Activated naive CD4-positive, alpha-beta T cell treated with anti-CD3 and anti-CD28 coated beads, Interleukin-2, amount 50 U/mL, for 16 hours (primary cell): ENCODE measurements at regions not wholly inside any gene's neighbourhood (a gene's known extent, or its start where the extent isn't known, plus 50 kb on each side); places are given as distances from the start of the nearest gene placed in this dataset.

Experiments
- DNase-seq: peaks from one replicate; pipeline ENCODE4 v3.0.0-alpha.2; 2020

DNA sequence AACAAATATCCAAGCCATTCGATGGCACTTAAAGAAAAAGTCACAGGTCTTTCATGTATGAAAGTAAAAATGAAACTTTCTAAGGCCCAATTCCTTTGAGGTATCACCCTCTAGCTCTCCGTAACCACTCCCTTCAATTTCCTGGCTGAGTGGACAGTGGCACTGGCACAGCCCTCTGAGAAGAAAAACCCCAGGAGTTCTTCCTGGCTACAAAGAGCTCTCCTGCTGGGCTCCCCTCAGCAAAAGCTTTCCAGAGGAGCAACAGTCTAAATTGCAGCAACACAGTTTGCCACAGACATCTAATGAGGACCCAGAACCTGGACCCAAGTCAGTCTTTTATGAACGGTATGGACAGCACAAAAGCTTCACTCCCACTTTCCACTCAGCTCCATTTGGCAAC lies 71.8 kb downstream of the FUNDC1 start:
- no peak for DNase-seq

DNA sequence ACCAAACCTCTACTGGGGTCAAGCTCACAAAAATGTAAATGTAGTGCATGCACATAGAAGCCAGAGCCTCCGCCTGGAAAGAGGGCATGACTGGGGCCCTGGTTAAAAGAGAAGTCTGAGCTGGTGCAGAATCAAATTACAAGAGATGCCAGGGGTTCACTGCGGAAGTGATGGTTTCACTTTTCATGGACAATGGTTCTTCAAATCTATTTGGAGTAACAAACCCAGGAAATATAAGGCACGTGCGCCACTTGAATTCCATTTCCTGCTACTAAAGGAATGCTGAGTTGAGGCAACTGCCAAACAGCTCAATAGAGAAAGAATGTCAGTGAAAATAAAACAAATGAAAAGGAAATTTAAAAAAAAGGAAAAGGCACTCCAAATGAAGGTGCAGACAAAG lies 79.8 kb downstream of the FUNDC1 start:
- no peak for DNase-seq

DNA sequence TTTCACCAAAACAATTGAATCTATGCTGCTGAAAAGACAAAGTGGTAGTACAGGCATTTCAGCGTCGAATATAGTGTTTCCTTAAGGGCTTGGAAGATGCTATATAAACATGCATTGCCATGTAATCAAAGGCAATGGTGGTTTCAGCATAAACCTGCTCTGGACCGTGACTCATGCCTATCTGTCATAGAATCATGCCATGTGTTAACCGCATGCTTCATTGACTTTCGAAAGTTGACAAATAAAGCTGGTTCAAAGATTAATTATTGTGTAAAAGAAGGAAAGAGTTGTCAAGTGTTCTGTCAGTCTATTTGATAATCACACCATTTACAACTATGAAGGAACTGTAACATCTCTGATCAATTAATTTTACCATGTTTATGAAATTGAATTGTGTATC lies 83.2 kb downstream of the FUNDC1 start:
- no peak for DNase-seq

DNA sequence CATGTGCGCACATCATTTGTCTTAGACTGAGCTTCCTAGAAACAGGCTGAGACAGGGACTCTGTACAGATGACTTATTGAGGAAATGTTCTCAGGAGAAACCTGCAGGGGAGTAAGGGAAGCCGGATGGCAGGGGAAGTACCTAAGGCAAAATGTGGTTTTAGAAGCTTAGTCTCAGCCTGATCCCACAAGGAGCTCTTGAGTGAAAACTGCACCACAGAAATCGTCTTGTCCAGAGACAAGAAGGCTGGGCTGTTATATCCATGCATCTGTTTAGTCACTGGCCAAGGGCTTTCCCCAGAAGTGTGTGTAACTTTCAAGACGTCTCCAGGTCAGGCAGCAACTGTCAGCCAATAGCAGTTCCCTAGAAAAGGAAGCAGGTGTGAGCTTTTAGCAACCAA lies 86.0 kb downstream of the FUNDC1 start:
- no peak for DNase-seq

DNA sequence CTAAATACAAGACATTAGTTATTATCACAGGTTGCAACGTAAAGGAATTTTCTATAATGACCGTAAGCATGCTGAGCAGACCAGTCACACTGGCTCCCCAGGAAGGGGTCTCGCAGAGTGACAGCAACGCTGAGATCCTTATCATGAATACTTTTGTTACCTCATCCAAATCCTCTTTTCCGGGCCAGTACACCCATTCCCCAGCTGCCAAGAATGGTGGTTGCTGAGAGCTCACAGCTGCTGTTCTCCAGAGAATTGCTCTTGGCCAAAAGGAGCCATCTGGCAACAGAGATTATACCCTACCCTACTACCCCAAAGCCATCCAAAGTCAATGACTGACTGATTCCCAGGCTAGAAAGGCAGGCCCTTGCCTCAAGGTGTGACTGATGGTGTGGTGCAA lies 91.6 kb downstream of the FUNDC1 start:
- DNase-seq, result no peak

DNA sequence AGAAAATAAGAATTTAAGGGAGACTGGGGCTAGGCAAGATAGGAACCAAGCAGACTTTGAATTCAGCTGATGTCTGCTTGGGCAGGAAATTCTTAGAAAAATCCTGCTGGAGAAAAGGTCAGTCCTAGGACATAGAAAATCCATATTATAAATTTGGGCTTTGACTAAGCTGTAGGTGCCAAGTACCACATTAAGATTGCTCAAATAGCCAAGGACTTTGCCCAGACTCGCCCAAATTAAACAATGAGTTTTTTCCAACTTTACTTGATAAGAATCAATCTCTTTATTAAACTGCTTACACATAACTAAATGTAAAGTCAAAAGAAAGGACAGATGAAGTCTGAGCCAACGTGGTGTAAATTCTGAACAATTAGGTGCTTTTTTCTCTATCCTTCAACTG lies 95.4 kb downstream of the FUNDC1 start:
- no peak for DNase-seq

DNA sequence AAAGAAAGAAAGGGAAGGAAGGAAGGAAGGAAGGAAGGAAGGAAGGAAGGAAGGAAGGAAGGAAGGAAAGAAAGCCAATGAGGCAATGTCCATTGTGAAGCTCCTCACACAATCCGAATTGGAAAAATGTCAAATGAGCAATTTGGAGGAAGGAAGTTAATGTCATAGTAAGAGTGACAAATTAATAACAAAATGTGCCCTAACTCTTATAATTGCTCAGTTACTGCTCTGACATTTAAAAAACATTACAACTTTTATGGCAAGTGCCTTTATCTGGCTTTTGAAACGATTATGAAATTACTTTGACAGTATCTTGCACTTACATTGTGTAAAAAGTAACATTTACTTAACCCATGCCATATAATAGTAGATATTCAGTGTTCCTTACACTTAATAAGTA lies 96.5 kb upstream of the EFHC2 start:
- no peak for DNase-seq

DNA sequence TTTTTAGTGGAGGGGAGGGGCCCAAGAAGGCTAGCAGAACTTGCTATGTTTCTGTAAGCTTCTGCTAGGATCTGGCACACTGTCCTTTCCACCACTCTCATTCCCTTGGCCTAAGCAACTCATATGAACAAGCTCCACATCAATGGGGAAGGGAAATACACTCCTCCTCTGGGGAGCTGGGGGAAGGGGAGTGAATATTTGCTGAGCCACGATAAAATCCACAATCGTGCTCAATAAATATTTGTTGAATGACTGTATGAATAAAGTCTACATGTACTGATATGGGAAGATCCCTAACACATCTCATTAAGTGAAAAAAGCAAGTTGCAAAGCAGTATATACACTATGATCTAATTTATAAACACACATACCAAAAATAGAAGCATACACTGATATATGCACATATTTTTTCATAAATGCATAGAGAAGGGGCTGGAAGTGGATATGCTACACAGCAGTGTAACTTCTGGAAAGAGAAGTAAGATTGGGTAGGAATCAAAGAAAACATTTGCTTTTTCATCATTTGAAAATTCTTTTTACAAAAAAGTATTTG lies 95.8 kb upstream of the EFHC2 start:
- no peak for DNase-seq

DNA sequence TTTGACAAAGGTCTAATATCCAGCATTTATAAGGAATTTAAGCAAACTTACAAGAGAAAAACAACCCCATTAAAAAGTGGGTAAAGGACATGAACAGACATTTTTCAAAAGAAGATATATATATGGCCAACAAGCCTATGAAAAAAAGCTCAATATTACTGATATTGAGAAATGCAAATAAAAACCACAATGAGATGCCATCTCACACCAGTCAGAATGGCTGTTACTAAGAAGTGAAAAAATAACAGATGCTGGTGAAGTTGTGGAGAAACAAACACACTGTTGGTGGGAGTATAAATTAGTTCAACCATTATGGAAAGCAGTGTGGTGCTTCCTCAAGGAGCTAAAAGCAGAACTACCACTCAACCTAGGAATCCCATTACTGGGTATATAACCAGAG lies 91.6 kb upstream of the EFHC2 start:
- no peak for DNase-seq

DNA sequence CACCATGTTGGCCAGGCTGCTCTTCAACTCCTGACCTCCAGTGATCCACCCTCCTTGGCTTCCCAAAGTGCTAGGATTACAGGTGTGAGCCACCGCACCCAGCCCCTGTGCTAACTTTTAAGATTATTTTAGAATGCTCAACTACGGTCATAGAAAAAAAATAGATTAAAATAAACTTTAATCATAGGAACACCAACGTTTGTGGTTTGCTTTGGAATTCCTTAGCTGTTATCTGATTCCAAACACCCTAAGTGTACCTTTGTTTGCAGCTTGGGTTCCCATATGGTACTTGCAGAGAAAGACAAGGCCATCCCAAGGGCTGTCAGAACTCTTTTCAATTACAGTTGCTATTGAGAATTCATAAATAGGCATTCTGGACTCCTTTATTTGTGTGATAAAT lies 90.1 kb upstream of the EFHC2 start:
- no peak for DNase-seq

DNA sequence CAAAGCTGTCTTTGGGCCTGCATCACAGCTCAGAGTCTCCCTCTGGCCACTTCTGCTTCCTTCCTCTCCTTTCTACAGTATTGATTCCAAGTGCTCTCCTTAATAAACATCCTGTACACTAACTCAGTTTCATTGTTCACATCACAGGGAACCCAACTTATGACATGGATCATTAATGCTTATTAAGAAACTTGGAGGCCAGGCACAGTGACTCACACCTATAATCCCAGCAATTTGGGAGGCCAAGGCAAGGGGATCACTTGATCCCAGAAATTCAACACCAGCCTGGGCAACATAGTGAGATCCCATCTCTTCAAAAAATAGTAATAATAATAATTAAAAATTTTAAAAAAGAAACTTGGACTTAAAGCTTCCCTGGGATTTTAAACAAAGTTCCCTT lies 89.2 kb upstream of the EFHC2 start:
- no peak for DNase-seq

DNA sequence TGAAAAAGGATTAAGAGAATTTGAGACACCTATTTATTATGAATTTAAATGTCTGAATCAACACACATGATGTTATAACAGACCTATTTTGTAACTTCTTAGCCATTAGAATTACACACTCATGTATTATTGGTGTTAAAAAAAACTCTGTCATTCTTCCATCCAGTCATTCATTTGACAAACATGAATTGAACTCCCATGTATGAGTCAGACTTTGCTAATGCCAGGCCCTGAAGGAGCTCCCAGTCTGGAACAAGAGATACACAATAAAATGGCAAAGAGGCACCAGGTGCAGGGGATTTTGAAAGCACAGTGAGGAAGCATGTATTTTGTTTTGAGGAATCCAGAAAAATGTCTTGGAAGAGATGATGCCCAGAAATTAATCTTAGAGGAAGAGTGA lies 87.7 kb upstream of the EFHC2 start:
- DNase-seq, result no peak

DNA sequence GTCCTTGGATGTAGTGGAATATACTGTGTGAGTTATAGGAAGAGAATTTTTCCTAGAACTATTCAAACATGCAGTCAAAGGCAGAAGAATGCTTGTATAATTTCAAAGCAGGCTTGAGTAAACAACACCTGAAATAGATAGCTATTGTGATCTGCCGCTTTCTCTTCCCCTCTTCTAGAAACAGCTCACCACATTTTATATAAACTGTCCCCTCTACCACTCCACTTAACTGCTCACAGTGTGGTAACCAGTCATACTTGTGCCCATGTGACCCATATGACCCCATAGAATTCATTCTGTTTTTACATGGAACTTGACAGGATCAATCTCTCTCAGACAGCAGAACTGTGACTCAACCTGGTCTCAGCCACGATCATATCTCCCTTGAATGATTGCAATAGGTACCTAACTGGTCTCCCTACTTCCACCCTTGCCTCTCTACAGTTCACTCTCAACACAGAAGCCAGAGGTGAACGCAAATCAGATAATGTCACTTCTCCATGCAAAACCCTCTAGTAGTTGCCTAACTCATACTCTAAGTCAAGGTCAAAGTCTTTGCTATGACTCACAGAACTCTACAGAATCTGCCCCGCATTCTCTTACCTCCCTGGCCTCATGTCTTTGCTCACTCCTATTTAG lies 85.6 kb upstream of the EFHC2 start:
- no peak for DNase-seq

DNA sequence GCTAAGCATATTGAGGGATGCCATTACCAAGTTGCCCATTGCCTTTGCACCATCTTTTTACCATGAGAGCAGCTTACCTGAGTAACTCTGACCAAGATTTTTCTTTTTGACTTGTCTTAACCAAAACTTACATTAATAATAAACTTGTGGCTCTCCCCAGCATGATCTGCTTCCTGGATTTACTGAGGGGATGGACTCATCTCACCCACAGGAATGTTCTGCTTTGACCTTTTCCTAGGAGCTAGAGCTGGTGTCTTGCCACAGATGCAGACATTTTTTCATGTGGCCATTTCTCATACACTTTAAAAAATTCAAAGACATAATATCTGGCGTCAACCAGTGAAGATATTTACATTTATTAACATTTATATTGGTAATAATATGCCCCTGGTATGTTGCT lies 79.2 kb upstream of the EFHC2 start:
- no peak for DNase-seq

DNA sequence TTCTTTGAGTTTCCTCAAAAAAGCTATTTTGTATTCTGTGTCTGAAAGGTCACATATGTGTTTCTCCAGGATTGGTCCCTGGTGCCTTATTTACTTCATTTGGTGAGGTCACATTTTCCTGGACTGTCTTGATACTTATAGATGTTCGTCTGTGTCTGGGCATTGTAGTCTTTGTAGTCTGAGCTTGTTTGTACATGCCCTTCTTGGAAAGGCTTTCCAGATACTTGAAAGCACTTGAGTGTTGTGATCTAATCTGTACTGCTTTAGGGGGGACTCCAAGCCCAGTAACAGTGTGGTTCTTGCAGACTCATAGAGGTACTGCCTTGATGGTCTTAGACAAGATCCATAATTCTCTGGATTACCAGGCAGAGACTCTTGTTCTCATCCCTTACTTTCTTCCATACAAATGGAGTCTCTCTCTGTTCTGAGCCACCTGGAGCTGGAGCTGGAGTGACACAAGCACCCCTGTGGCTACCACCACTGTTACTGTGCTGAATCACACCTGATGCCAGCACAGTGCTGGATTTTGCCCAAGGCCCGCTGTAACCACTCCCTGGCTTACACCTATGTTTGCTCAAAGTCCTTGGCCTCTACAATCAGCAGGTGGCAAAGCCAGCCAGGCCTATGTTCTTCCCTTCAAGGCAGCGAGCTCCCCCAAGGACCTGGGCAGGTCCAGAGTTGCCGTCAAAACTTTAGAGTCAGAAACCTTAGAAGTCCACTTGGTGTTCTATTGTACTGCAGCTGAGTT lies 72.3 kb upstream of the EFHC2 start:
- no peak for DNase-seq

DNA sequence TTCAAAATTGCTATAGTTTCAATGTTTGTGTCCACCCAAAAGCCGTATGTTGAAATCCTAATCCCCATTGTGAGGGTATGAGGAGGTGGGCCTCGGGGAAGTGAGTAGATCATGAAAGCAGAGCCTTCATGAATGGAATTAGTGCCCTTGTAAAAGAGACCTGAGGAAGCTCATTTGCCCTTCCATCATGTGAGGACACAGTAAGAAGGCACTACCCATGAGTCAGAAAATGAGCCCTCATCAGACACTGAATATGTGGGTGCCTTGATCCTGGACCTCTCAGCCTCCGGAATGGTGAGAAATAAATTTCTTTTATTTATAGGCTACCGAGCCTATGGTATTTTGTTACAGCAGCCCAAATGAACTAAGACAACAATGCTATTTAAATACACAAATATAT lies 57.7 kb upstream of the EFHC2 start:
- no peak for DNase-seq

DNA sequence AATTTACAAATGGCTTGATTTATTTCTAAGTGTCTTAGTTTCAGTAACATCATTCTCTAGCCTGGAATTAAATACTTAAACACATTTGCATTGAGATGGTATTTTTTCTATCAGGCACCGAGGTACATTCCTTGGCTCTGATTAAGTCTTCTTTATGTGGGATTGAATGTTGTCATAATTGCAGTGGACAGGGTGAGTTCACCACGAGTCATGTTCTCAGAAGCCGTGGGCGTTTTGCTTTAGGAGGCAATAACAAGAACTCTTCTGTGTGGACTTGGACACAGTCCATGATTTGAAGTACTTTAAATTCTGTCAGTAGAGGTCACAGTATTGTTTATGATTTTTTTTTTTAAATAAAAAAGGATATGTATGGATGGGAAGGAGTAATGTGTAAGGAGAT lies 57.1 kb upstream of the EFHC2 start:
- peak; percentile 30 for DNase-seq

DNA sequence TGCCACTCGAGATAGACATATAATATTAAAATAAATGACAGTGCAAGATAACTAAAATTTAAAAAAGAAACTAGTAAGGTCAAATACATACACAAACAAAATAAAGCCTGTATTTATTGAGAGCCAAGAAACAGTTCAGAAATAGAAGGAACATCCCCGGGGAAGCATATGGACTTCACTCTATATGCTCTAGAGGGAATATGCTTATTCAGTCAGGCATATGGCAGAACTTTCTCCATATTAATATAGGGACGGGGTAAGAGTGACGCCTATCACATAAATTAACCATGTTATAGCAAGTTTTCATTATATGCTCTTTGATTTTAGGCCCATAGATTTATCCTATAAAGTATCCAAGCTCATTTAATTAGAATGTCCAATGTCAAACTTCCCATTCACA lies 56.7 kb upstream of the EFHC2 start:
- DNase-seq, result no peak
